ENCODE measurements at regions not wholly inside any gene's neighbourhood (a gene's known extent, or its start where the extent isn't known, plus 50 kb on each side); places are given as distances from the start of the nearest gene placed in this dataset.
A peak's percentile ranks its signal among the peaks of the same experiment; 100 is the strongest.

GRCh38 chr4:96354036-96354712, 514.3 kb downstream of the PDHA2 start:
- no peak overlapping the region for H3K9ac ChIP-seq (ENCODE audit: low read length)
- no peaks in the 10 kb centered on the region for H4K20me1 ChIP-seq (ENCODE audit: insufficient read depth, low read length)
- no peak overlapping the region for H3K4me2 ChIP-seq (ENCODE audit: low read length)
- H3K27ac ChIP-seq (ENCODE audit: low read depth, low read length), result no peak overlapping the region
- peak overlapping the region; percentile 19 for H2AFZ ChIP-seq (ENCODE audit: low read depth, low read length)
- H3K4me1 ChIP-seq (ENCODE audit: insufficient read depth, low read length), result peaks cover 4% of the 10 kb centered on the region
- H3K9me3 ChIP-seq (ENCODE audit: insufficient read depth, low read depth, low read length), result no peaks in the 10 kb centered on the region
- FAIRE-seq (no peak), DNase-seq (ENCODE audit: low read depth) (peak; percentile 8)
- H3K9me3 Mint-ChIP-seq (ENCODE audit: unreplicated experiment), result no peaks in the 10 kb centered on the region
- no peaks in the 10 kb centered on the region for H3K79me2 ChIP-seq (ENCODE audit: insufficient read depth, low read length)
- no peak overlapping the region for H3K4me3 Mint-ChIP-seq (ENCODE audit: unreplicated experiment)
- H3K27me3 ChIP-seq (ENCODE audit: insufficient read depth, low read length), result no peaks in the 10 kb centered on the region
- no peaks in the 10 kb centered on the region for H3K36me3 ChIP-seq (ENCODE audit: insufficient read depth, low read length)
- TF ChIP-seq CTCF (IDR thresholded peaks at IDR 0.05; ENCODE audit: insufficient read depth, low read depth, low read length) (no peak), EZH2 (IDR thresholded peaks at IDR 0.05; ENCODE audit: insufficient read depth, low read length) (no peak)
- H3K27me3 Mint-ChIP-seq (ENCODE audit: low read depth, unreplicated experiment), result no peaks in the 10 kb centered on the region
- H3K4me3 ChIP-seq (ENCODE audit: insufficient read depth, low read depth, low read length), result no peak overlapping the region
- H3K27ac Mint-ChIP-seq (ENCODE audit: unreplicated experiment), result no peak overlapping the region
- peaks cover 9% of the 10 kb centered on the region for H3K4me1 Mint-ChIP-seq (ENCODE audit: low read depth, unreplicated experiment)
- no peaks in the 10 kb centered on the region for H3K36me3 Mint-ChIP-seq (ENCODE audit: low read depth, unreplicated experiment)

DNA sequence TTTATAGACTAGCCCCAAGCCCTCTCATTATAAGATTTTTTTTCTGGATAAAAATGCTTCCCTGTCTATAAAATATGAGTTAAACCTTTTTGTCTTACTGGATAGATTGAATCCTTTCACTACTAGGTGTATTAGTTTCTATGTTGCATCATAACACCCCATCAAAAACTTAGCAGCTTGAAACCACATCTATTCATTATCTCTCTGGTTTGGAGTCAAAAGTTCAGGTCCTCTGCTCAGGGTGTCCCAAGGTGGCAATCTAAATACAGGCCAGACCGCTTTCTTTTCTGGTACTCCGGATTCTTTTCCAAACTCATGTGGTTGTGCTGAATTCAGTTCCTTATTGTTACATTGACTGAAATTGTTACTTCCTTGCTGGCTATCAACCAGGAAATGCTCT, 515.5 kb downstream of the PDHA2 start:
- no peak overlapping the region for H3K4me3 Mint-ChIP-seq (ENCODE audit: unreplicated experiment)
- H3K36me3 Mint-ChIP-seq (ENCODE audit: low read depth, unreplicated experiment), result no peaks in the 10 kb centered on the region
- no peaks in the 10 kb centered on the region for H3K36me3 ChIP-seq (ENCODE audit: insufficient read depth, low read length)
- no peak for DNase-seq (ENCODE audit: low read depth)
- no peak overlapping the region for H3K27ac ChIP-seq (ENCODE audit: low read depth, low read length)
- H2AFZ ChIP-seq (ENCODE audit: low read depth, low read length), result no peak overlapping the region
- H3K27me3 Mint-ChIP-seq (ENCODE audit: low read depth, unreplicated experiment), result no peaks in the 10 kb centered on the region
- FAIRE-seq, result no peak
- no peak overlapping the region for H3K9ac ChIP-seq (ENCODE audit: low read length)
- H3K4me3 ChIP-seq (ENCODE audit: insufficient read depth, low read depth, low read length), result no peak overlapping the region
- H3K9me3 Mint-ChIP-seq (ENCODE audit: unreplicated experiment), result no peaks in the 10 kb centered on the region
- no peak overlapping the region for H3K4me2 ChIP-seq (ENCODE audit: low read length)
- no peaks in the 10 kb centered on the region for H3K79me2 ChIP-seq (ENCODE audit: insufficient read depth, low read length)
- H3K4me1 ChIP-seq (ENCODE audit: insufficient read depth, low read length), result peaks cover 4% of the 10 kb centered on the region
- H3K9me3 ChIP-seq (ENCODE audit: insufficient read depth, low read depth, low read length), result no peaks in the 10 kb centered on the region
- H3K27me3 ChIP-seq (ENCODE audit: insufficient read depth, low read length), result no peaks in the 10 kb centered on the region
- peaks cover 9% of the 10 kb centered on the region for H3K4me1 Mint-ChIP-seq (ENCODE audit: low read depth, unreplicated experiment)
- H3K27ac Mint-ChIP-seq (ENCODE audit: unreplicated experiment), result no peak overlapping the region
- TF ChIP-seq CTCF (IDR thresholded peaks at IDR 0.05; ENCODE audit: insufficient read depth, low read depth, low read length), result no peak
- TF ChIP-seq EZH2 (IDR thresholded peaks at IDR 0.05; ENCODE audit: insufficient read depth, low read length), result no peak
- H4K20me1 ChIP-seq (ENCODE audit: insufficient read depth, low read length), result no peaks in the 10 kb centered on the region

GRCh38 chr4:96356591-96357370, 516.9 kb downstream of the PDHA2 start:
- Histone ChIP-seq H3K4me3 (ENCODE audit: insufficient read depth, low read depth, low read length) (no peak overlapping the region), H3K9me3 (ENCODE audit: insufficient read depth, low read depth, low read length) (no peaks in the 10 kb centered on the region), H3K79me2 (ENCODE audit: insufficient read depth, low read length) (no peaks in the 10 kb centered on the region), H3K9ac (ENCODE audit: low read length) (no peak overlapping the region), H2AFZ (ENCODE audit: low read depth, low read length) (no peak overlapping the region), H3K4me2 (ENCODE audit: low read length) (no peak overlapping the region), H4K20me1 (ENCODE audit: insufficient read depth, low read length) (no peaks in the 10 kb centered on the region), H3K4me1 (ENCODE audit: insufficient read depth, low read length) (peaks cover 4% of the 10 kb centered on the region), H3K27ac (ENCODE audit: low read depth, low read length) (no peak overlapping the region), H3K36me3 (ENCODE audit: insufficient read depth, low read length) (no peaks in the 10 kb centered on the region), H3K27me3 (ENCODE audit: insufficient read depth, low read length) (no peaks in the 10 kb centered on the region)
- H3K9me3 Mint-ChIP-seq (ENCODE audit: unreplicated experiment), result no peaks in the 10 kb centered on the region
- no peak overlapping the region for H3K27ac Mint-ChIP-seq (ENCODE audit: unreplicated experiment)
- H3K4me1 Mint-ChIP-seq (ENCODE audit: low read depth, unreplicated experiment), result peaks cover 9% of the 10 kb centered on the region
- no peak overlapping the region for H3K4me3 Mint-ChIP-seq (ENCODE audit: unreplicated experiment)
- no peaks in the 10 kb centered on the region for H3K36me3 Mint-ChIP-seq (ENCODE audit: low read depth, unreplicated experiment)
- FAIRE-seq (no peak), DNase-seq (ENCODE audit: low read depth) (peak; percentile 76)
- no peaks in the 10 kb centered on the region for H3K27me3 Mint-ChIP-seq (ENCODE audit: low read depth, unreplicated experiment)
- TF ChIP-seq EZH2 (IDR thresholded peaks at IDR 0.05; ENCODE audit: insufficient read depth, low read length) (no peak), CTCF (IDR thresholded peaks at IDR 0.05; ENCODE audit: insufficient read depth, low read depth, low read length) (no peak)
